Natural killer cell (primary cell): ENCODE measurements at regions not wholly inside any gene's neighbourhood (a gene's known extent, or its start where the extent isn't known, plus 50 kb on each side); places are given as distances from the start of the nearest gene placed in this dataset.

Experiments
- ATAC-seq, 3 donors: fragments of 150-1000 bp in 2 of 3; fragments of 200-7000 bp in 1 of 3; cut with Tn5 transposase; 1 replicate in 1 of 3; 2 replicates in 2 of 3; pipeline ENCODE4 v1.10.0; 2021; ENCODE audit warnings: mild to moderate bottlenecking in 2 of 3, moderate library complexity in 2 of 3
- DNase-seq, 2 donors: peaks; one replicate each; pipeline versions ENCODE4 v3.0.0 to v3.0.0-alpha.2; 2013 to 2021; ENCODE audit warnings: mixed read lengths in 1 of 2
- H3K27ac ChIP-seq: one replicate; pipeline ENCODE4 v1.5.1; 2013; ENCODE audit warnings: mild to moderate bottlenecking, low read length
- H3K27me3 ChIP-seq: one replicate; pipeline ENCODE4 v1.6.1; 2013; ENCODE audit warnings: low read length; ENCODE audit not compliant: control insufficient read depth, insufficient read depth
- H3K36me3 ChIP-seq: one replicate; pipeline ENCODE4 v1.6.1; 2013; ENCODE audit warnings: low read length; ENCODE audit not compliant: control insufficient read depth, insufficient read depth
- H3K4me1 ChIP-seq: one replicate; pipeline ENCODE4 v1.6.1; 2013; ENCODE audit warnings: low read length; ENCODE audit not compliant: control insufficient read depth, insufficient read depth
- H3K4me3 ChIP-seq: one replicate; pipeline ENCODE4 v1.5.1; 2013; ENCODE audit warnings: low read length
- H3K9me3 ChIP-seq: one replicate; pipeline ENCODE4 v1.6.1; 2013; ENCODE audit warnings: low read length; ENCODE audit not compliant: control insufficient read depth, insufficient read depth
- H3K27ac Mint-ChIP-seq, 2 donors: one replicate each; pipeline ENCODE4 v1.8.0; 2022; ENCODE audit warnings: mild to moderate bottlenecking in 2 of 2, mixed read lengths in 2 of 2, moderate library complexity in 1 of 2
- H3K27me3 Mint-ChIP-seq, 2 donors: one replicate each; pipeline ENCODE4 v1.8.0; 2022; ENCODE audit warnings: low read depth in 2 of 2, mixed read lengths in 2 of 2
- H3K36me3 Mint-ChIP-seq: one replicate; pipeline ENCODE4 v1.8.0; 2022; ENCODE audit warnings: mixed read lengths
- H3K4me1 Mint-ChIP-seq, 2 donors: one replicate each; pipeline ENCODE4 v1.8.0; 2022; ENCODE audit warnings: mixed read lengths in 2 of 2
- H3K4me3 Mint-ChIP-seq: one replicate; pipeline ENCODE4 v1.8.0; 2022; ENCODE audit warnings: mild to moderate bottlenecking, moderate library complexity, mixed read lengths
- H3K9me3 Mint-ChIP-seq, 2 donors: one replicate each; pipeline ENCODE4 v1.8.0; 2022; ENCODE audit warnings: mixed read lengths in 2 of 2
- WGBS: methylation state at CpG from one replicate; pipeline ENCODE4 v1.1.7; 2013; ENCODE audit warnings: missing lambda C conversion rate; ENCODE audit not compliant: insufficient coverage; 5-methylcytosine and 5-hydroxymethylcytosine counted together
- intact Hi-C: fragments of 100-400 bp; cut with micrococcal nuclease; formaldehyde crosslinking; loops from one replicate; pipeline ENCODE4 v1.14.2; 2022
- TF ChIP-seq, protein P1 (sequence below): fragments of 200-600 bp; IDR thresholded peaks from one replicate; pipeline ENCODE4 v1.8.0; 2022; ENCODE audit warnings: antibody characterized with exemption

- no peaks in the 10 kb centered on the region for H3K4me1 ChIP-seq
- H3K27me3 Mint-ChIP-seq: no peaks in the 10 kb centered on the region
- H3K4me3 Mint-ChIP-seq: no peak overlapping the region
- no CpG with 5 or more reads among the region's 1 CpG for WGBS
- H3K4me1 Mint-ChIP-seq: no peaks in the 10 kb centered on the region
- no peaks in the 10 kb centered on the region for H3K36me3 ChIP-seq
- H3K27ac ChIP-seq: no peak overlapping the region
- no peak overlapping the region for H3K4me3 ChIP-seq
- no peak overlapping the region for H3K27ac Mint-ChIP-seq
- ATAC-seq: no peak
- H3K9me3 ChIP-seq: no peaks in the 10 kb centered on the region
- H3K36me3 Mint-ChIP-seq: no peaks in the 10 kb centered on the region
- peaks cover 3 to 4% of the 10 kb centered on the region in 2 donors for H3K9me3 Mint-ChIP-seq
- no peak for DNase-seq
- TF ChIP-seq, protein P1, sequence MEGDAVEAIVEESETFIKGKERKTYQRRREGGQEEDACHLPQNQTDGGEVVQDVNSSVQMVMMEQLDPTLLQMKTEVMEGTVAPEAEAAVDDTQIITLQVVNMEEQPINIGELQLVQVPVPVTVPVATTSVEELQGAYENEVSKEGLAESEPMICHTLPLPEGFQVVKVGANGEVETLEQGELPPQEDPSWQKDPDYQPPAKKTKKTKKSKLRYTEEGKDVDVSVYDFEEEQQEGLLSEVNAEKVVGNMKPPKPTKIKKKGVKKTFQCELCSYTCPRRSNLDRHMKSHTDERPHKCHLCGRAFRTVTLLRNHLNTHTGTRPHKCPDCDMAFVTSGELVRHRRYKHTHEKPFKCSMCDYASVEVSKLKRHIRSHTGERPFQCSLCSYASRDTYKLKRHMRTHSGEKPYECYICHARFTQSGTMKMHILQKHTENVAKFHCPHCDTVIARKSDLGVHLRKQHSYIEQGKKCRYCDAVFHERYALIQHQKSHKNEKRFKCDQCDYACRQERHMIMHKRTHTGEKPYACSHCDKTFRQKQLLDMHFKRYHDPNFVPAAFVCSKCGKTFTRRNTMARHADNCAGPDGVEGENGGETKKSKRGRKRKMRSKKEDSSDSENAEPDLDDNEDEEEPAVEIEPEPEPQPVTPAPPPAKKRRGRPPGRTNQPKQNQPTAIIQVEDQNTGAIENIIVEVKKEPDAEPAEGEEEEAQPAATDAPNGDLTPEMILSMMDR: no peak
- intact Hi-C loops: no loop called here
- H3K27me3 ChIP-seq: no peaks in the 10 kb centered on the region
These were observed 194.4 kb upstream of the PDE5A start for GRCh38 chr4:119823045-119823444.

- H3K27me3 Mint-ChIP-seq: no peaks in the 10 kb centered on the region
- H3K4me1 Mint-ChIP-seq: no peaks in the 10 kb centered on the region
- TF ChIP-seq, protein P1: no peak
- Histone ChIP-seq H3K4me3 (no peak overlapping the region), H3K9me3 (no peaks in the 10 kb centered on the region), H3K27ac (no peak overlapping the region), H3K4me1 (no peaks in the 10 kb centered on the region), H3K27me3 (no peaks in the 10 kb centered on the region), H3K36me3 (no peaks in the 10 kb centered on the region)
- H3K36me3 Mint-ChIP-seq: peaks cover 11% of the 10 kb centered on the region
- H3K9me3 Mint-ChIP-seq: peaks cover 9 to 10% of the 10 kb centered on the region in 2 donors
- DNase-seq (no peak), ATAC-seq (no peak)
- intact Hi-C loops: no loop called here
- no peak overlapping the region for H3K4me3 Mint-ChIP-seq
- H3K27ac Mint-ChIP-seq: no peak overlapping the region
These were observed 187.9 kb upstream of the PDE5A start for GRCh38 chr4:119816473-119816872.

GRCh38 chr4:119810001-119810400 lies 181.4 kb upstream of the PDE5A start:
- Histone ChIP-seq H3K4me1 (no peaks in the 10 kb centered on the region), H3K36me3 (no peaks in the 10 kb centered on the region), H3K27ac (no peak overlapping the region), H3K27me3 (no peaks in the 10 kb centered on the region), H3K4me3 (no peak overlapping the region), H3K9me3 (no peaks in the 10 kb centered on the region)
- TF ChIP-seq, protein P1: no peak
- H3K36me3 Mint-ChIP-seq: peaks cover 11% of the 10 kb centered on the region
- ATAC-seq: no peak
- no peak overlapping the region for H3K27ac Mint-ChIP-seq
- no peaks in the 10 kb centered on the region for H3K4me1 Mint-ChIP-seq
- intact Hi-C loops: no loop called here
- peaks cover 18 to 21% of the 10 kb centered on the region in 2 donors for H3K9me3 Mint-ChIP-seq
- no peaks in the 10 kb centered on the region for H3K27me3 Mint-ChIP-seq
- H3K4me3 Mint-ChIP-seq: no peak overlapping the region
- no peak for DNase-seq
- 100% methylated on average over 1 of the region's 1 CpG for WGBS

GRCh38 chr4:119804404-119804803 lies 175.8 kb upstream of the PDE5A start:
- Histone ChIP-seq H3K27me3 (no peaks in the 10 kb centered on the region), H3K4me1 (no peaks in the 10 kb centered on the region), H3K4me3 (no peak overlapping the region), H3K36me3 (no peaks in the 10 kb centered on the region), H3K27ac (no peak overlapping the region), H3K9me3 (no peaks in the 10 kb centered on the region)
- Mint-ChIP-seq H3K9me3 (peaks cover 8 to 11% of the 10 kb centered on the region in 2 donors), H3K36me3 (no peaks in the 10 kb centered on the region), H3K27me3 (no peaks in the 10 kb centered on the region), H3K4me3 (no peak overlapping the region), H3K27ac (no peak overlapping the region), H3K4me1 (no peaks in the 10 kb centered on the region)
- no CpG with 5 or more reads among the region's 1 CpG for WGBS
- DNase-seq (no peak), ATAC-seq (no peak)
- TF ChIP-seq, protein P1: no peak
- intact Hi-C loops: no loop called here
